ENCODE measurements at regions not wholly inside any gene's neighbourhood (a gene's known extent, or its start where the extent isn't known, plus 50 kb on each side); places are given as distances from the start of the nearest gene placed in this dataset.

- TF ChIP-seq CTCF (IDR thresholded peaks at IDR 0.05) (no peak), EZH2phosphoT487 (IDR thresholded peaks at IDR 0.05) (no peak), EZH2 (IDR thresholded peaks at IDR 0.05) (no peak)
Measured at GRCh38 chr14:35929186-35929585, 103.0 kb downstream of the BRMS1L start.
